NCI-H2107 (cell line): ENCODE measurements at regions not wholly inside any gene's neighbourhood (a gene's known extent, or its start where the extent isn't known, plus 50 kb on each side); places are given as distances from the start of the nearest gene placed in this dataset.

Experiments used
- DNase-seq: peaks from one replicate; lab custom pipeline; 2025; lab: John Stamatoyannopoulos, UW

DNA sequence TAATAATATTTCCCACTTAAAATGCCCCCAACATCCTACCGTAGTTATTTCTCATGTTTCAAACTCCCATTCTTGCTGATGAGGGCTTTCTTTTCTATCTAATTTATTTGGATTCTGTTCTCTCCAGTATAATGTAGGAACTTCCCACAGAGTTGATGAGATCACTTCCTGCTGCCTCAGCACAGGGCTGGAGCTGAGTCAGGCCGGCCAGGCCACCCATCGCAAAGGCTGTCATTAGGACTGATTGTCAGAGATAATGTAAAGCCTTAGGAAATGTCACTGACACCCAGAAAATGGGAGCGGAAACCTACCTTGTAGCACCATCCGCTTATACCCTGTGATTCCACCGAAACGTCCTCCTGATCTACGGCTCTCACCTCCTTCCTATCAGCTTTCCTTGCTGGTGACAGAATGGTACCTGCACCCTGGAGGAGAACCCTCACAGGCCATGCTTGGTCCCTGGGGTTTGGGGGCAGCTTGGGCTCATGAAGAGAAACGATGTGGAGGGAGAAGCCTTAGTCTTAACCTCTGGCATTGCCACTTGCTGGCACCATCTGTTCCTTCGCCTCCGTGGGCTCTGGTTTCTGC lies 672.8 kb upstream of the ID2 start:
- no peak for DNase-seq

DNA sequence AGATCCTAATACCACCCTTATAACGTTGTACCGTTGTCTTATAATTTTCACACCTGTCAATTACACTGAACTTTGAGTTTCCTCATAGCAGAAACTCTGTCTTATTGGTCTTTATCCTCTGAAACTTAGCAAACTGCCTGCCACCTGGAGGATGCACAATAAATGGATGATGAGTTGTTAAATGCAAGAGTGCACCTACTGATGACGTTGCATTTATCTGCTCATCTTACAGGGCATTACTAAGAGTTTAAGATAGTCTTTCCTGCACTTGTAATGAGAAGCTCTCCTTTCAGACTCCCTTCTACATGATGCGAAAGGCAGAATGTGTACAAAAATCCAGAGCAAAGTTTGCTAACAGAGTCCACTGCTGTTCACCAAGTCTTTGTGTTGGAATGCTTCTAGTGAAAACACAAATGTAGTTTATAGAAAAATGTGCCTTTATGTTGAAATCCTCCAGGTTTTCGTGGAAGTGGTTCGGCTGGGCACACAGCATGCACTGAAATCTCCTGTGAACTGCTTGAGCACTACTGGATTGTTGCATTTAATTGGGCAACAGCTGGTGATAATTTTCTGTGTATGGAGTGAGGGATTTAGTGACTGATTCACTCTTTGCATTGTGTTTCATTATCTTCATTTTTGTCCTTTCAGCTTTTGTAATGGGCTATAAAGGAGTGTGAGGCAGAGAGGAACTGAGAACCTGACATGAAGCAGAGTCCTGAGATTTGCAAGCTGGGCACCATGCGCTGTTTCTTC lies 665.8 kb upstream of the ID2 start:
- DNase-seq, result no peak

DNA sequence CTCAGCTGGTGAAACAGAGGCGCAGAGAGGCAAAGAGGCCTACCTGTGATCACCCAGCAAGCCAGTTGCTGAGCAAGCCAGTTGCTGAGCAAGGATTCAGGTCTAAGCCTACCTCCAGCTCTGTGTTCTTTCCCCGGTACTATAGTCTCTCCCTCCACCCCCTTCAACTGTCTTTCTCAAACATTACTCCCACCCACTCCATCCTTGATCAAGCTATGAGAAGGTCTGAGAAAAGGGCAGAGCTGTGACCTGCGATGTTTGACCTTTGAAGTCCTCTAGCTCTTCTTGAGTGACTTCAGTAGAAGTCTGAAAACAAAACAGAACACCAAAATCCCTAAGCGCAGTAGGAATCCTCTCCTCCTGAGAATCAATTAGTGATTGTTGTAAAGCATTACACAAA lies 665.2 kb upstream of the ID2 start:
- DNase-seq, result no peak

- no peak for DNase-seq
Measured at GRCh38 chr2:8018956-8019355, 662.9 kb upstream of the ID2 start.

DNA sequence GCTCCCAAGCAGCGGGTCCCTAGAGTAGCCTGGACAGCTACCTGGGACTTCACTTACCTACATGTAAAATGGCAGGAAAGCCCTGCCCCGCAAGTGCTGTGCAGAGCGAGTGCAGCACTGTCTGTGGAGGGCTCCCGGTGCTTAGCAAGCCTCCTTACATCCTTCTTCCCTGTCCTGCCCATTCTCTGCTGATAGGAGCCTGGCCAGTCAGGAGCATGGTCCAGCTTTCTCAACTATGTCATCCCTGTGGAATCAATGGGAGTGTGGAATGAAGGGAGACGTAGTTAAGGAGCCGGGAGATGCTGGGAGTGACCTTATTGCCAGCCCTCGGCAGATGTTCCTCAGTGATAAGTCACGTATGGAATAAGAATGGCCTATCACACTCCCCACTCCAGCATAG lies 661.9 kb upstream of the ID2 start:
- DNase-seq, result no peak

DNA sequence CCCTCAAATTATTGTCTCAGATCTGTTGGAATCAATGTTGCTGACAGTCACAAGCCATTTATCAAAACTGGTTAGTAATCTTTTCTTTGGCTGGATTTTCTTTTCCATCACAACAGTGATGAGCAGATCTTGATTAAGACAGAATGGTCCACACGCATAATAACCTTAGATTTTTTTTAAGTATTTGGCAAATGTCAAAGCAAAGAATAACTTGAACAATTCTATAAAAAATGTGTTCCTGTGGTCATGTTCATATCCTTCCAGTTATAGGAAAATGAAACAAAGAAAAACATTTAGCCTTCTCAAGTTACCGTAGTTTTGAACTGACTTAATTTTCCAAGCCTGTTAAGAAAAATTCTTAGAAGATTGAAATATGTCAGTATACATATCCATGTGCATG lies 659.9 kb upstream of the ID2 start:
- DNase-seq, result no peak

GRCh38 chr2:8022908-8023640 lies 658.8 kb upstream of the ID2 start:
- no peak for DNase-seq

- DNase-seq, result no peak
Measured at GRCh38 chr2:8024506-8024905, 657.4 kb upstream of the ID2 start.

GRCh38 chr2:8026381-8026780 lies 655.5 kb upstream of the ID2 start:
- no peak for DNase-seq

- no peak for DNase-seq
Measured at GRCh38 chr2:8027387-8027786, 654.5 kb upstream of the ID2 start.

GRCh38 chr2:8028036-8028435 lies 653.8 kb upstream of the ID2 start:
- DNase-seq, result no peak

DNA sequence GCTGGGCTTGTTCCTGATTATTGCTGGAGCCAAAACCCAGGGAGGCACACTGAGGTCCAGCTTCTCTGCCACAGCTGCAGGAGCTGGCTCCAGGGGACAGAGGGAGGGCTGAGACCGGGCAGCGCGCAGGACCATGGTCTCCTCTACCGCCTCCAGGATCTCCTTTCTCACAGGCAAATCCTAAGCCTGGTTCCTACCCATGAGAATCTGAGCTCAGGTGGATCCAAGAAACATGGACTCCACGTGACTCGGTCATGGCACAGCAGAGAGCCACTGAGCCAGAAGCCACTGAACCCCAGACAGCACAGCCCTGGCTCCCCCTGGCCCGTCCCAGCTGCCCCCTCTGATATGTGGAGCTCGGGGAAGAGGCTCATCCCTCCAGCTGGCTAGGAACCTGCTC lies 653.4 kb upstream of the ID2 start:
- no peak for DNase-seq

GRCh38 chr2:8028981-8029380 lies 652.9 kb upstream of the ID2 start:
- no peak for DNase-seq

DNA sequence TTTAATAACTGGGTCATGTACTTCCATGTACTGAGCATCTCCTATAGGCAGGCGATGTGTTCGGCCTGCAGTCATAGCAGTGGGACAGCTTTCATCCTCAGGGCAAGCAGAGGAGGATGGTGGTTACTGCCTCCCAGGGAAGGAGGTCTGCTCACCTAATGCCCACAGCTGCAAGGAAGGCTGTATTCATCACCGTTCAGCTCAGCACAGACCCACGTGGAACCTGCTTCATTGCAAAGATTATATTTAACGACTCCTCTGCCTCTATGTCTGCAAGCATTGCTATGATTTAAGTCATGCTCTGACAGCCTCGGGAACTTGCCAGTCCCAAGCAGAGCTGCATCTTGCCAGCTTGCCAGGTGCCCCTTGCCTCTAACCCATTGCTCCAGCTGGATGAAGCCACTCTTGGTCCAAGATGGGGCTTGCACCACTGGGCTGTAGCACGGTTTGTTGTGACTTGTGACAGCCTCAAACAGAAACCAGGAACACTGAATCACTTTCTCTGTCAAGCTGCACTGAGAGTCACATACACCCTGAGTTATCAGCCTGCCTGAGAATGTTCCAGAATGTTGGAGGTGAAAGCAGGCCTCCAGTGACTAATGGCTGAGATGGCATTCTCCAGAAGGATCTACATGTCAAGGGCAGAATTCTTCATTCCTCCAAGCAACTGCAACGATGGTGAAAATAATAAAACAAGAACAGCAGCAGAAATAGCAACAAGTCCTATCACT lies 651.1 kb upstream of the ID2 start:
- DNase-seq, result no peak

GRCh38 chr2:8031370-8031769 lies 650.5 kb upstream of the ID2 start:
- DNase-seq, result no peak

GRCh38 chr2:8033546-8034096 lies 648.2 kb upstream of the ID2 start:
- no peak for DNase-seq

GRCh38 chr2:8036366-8036765 lies 645.5 kb upstream of the ID2 start:
- DNase-seq, result no peak

DNA sequence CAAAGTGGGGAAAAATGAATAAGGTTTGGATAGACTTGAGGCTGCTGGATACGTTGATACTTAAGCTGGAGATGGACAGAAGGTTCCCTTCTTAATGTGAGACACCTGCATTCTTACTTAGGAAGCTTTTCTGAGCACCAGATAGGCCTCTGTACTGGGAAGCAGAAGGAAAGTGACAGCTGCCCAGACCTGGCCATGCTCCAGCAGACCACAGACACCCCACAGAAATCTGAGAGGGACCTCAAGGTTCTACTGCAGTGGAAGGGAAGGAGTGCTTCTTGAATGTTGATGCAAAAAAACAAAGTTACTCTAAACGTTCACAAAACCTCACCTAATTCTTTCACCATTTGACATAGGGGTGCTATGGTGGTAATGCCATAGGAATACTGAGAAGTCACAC lies 642.1 kb upstream of the ID2 start:
- no peak for DNase-seq

DNA sequence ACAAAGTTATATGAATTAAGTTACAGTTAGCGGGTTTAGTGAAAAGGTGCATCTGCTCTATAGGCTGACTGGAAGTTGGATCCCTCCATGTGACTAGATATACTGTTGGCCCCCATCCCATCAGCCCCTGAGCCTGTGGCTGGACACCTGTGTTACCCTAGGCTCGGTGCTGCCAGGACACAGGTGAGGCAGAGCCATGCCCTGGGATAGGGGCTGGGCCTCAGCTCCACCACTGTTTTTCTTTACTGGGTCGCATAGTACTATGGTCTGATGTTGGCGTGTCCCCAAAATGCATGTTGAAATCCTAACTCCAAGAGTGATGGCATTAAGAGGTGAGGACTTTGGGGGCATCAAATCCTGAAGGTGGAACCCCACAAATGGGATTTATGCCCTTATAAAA lies 638.6 kb upstream of the ID2 start:
- no peak for DNase-seq

DNA sequence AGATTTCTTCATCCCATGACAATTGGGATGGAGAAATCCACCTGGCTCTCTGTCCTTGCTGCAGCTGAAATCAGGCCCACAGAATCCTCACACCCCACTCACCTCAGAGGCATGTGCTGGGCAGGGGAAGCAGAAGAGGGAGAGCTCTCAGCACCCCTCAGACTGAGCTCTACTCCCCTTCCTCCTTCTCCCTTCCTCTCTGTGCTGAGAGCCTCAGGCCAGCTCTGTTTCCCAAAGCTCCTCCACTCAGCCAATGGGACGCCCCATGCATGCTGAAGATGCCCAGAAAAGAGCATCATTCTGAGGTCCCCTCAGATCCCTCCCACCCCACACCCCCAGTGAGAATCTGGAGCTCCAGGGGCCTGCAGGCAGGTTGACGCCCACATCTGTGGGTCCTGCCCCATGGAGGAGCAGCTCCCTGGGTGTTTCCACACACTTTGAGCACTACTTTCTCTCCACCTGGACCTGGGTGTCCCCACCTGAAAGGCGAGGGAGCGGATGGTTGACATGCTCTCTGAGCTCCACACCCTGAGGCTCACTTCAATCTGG lies 637.7 kb upstream of the ID2 start:
- no peak for DNase-seq

DNA sequence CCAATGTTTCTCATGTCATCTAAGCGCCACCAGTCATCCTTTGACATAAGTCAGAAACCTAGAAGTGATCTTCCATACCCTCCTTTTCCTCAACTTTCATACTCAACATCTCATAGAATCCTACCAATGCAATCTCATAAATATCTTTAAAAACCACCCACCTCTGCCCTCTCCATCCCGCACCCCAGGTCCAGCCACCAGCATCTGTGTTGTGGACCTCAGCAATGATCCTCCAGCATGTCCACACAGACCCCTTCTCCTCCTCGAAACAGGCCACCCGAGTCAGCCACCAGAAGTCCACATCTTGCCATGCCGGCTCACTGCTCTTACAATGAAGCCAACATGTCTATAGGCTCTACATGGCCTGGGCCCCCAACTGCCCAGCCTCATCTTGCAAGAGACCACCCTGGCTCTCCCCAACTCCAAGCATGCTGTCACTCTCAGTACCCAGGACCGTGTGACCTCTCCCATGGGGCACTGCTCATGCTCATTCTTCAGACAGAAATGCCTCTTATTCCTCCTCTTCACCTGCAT lies 636.7 kb upstream of the ID2 start:
- no peak for DNase-seq

- DNase-seq, result no peak
Measured at GRCh38 chr2:8046849-8047248, 635.0 kb upstream of the ID2 start.
